GM19351 (cell line): ENCODE measurements at regions not wholly inside any gene's neighbourhood (a gene's known extent, or its start where the extent isn't known, plus 50 kb on each side); places are given as distances from the start of the nearest gene placed in this dataset.
A peak's percentile ranks its signal among the peaks of the same experiment; 100 is the strongest.
"Not testable (repeated sequence)": the region's sequence is repeated elsewhere in the genome, so short reads cannot be mapped to it uniquely, and the experiment has no call there.

Source experiments
- ATAC-seq: cut with Tn5 transposase; IDR thresholded peaks from one replicate; pipeline ENCODE4 v1.9.1; 2021; ENCODE audit warnings: mild to moderate bottlenecking, moderate library complexity; ENCODE audit not compliant: unreplicated experiment

DNA sequence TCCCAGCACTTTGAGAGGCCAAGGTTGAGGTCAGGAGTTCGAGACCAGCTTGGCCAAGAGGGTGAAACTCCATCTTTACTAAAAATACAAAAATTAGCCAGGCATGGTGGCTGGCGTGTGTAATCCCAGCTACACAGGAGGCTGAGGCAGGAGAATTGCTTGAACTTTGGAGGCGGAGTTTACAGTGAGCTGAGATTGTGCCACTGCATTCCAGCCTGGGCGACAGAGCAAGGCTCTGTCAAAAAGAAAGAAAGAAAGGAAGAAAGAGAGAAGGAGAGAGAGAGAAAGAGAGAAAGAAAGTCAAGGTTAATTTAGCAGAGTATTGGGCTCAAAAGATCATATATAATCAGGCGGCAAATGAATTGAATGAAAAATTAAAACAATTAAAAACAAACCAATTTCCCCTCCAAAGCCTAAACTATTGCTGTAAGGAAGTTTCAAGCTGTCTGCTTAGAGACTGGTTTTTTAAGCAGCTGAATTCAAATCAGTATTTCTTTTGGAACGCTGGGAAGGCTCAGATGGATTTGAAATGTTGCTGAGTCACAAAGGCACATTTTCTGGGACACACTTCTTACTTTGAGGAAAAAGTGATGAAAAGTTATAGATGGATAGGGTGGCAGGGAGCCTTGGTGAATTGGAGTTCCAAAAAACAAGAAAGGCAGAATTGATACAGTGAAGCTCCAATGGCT lies 81.3 kb upstream of the BHLHE40 start:
- ATAC-seq: no peak

DNA sequence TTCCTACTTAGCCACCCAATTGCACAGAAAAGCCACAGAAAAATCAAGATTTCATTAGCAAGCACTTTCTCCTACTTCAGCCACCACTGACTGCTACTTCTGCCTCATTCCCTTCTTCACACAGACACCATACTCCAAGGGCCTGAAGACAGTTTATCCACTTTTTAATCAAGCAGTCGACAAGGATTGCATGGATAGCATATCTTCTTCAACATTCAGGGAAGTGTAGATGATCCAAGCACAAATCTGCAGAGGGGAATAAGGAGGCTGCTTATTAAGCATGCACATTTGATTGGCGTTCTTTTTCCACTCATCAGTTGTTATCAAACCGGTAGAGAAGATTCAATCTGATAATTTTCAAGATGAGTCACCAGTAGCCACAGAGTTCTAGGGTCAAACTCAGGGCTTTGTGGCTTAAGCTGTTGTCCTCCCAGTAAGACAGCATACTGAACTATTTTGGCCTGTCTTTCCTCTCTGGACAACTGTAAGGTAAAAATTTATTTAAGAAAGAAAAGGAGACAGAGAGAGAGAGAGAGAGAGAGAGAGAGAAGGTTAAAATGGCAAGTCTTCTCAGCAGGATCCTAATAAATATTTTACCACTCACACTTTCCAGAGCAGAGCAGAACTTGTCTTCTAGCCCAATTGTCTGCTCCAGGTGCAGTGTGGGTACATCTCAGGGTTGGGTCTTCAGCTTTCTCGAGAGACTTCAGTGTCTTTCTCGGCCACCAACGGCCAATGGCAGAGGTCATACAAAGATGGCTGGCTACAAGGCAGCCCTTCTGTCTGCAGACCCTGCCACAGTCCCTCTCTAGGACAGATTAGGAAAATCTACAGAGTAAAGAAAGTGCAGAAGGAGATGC lies 80.6 kb upstream of the BHLHE40 start:
- ATAC-seq: peak; percentile 98

DNA sequence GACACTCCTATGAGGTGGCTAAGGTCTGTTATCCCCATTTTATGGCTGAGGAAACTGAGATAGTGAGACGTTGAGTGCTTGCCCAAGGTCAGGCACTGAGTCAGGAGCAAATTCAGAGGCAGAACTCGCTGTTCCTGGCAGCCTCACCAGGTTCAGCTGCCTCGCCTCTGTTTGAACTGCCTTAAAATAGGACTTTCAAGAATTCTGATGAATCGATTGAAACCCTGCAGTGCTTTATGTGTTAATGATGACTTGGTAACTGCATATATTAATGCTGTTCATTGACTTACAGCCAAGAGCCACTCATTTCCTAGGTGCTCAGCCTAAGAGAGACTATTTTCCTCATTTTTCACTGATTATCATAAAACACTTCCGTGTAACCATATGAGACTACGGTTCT lies 79.5 kb upstream of the BHLHE40 start:
- ATAC-seq: no peak

DNA sequence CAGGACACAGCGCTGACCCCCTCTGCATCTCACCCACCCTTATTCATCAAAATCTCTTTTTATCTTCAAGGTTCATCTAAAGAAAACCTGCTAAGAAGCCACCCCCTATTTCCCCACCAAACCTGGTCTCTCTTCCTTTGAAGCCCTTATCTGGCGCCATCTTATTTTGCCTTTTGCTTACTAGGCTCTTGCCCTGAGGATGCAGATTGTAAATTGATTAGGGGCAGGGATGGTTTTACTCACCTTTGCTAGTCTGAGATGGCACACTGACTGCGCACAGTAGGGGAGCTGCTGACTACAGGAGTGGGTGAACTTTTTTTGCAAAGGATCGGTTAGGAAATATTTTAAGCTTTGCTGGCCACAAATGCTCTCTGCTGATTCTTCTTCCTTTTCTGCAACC lies 78.9 kb upstream of the BHLHE40 start:
- no peak for ATAC-seq

DNA sequence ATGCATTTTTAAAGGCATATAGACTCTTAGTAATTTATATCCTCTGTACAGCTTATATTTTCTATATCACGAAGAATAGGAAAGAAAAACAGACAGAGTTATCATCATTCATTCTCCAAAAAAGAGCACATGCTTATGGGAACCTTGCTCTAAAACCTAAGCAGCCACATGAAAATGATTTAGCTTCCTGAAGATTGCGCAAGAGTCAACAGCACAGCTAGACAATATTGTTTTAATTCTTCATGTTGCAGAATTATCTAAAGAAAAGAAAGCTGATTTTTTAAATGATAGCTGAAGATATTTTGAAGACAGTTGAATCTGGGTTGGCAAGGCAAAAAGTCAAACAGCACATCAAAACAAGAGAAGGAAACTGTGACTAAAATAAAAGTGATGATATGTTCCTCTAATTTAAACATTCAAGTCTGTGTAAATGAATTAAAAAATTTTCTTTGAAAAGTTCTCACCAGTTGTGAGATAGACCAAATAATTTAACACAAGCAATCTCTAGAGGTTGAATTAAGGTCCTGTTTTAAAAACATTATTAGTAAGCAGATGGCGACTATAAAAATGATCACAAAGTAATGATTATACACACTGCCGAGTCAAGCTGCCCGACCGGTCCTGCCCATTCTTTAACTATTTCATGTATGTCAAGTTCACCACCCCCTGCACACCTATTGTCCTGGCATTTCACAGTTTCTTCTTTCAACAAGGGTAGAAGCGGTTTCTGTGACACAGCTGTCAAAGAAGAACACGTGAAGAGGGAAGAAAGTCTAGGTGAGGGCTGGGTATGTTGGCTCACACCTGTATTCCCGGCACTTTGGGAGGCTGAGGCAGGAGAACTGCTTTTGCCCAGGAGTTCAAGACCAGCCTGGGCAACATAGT lies 74.2 kb upstream of the BHLHE40 start:
- no peak for ATAC-seq

DNA sequence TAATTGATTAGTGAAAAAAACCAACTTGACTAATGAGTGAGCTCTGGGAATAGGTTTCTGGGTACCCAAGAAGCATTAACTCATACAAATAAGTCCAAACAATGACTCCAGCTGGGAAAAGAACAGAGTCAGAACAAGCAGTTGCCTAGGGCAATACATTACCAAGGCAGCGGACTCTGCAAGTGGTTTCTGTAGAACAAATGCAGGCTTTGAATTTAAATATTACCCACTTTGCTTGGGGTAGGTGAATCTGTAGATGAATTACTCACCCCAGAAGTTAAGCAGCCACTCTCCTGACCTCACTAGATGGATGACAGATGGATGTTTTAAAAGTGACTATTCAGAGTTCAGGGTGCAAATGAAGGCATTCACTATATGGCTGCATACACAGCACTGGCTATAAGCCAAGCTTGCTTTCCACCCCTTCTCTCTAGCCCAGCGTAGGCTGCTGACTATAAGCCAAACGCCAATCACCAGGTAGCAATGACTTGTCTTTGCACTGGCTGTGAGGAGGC lies 73.1 kb upstream of the BHLHE40 start:
- ATAC-seq: no peak

DNA sequence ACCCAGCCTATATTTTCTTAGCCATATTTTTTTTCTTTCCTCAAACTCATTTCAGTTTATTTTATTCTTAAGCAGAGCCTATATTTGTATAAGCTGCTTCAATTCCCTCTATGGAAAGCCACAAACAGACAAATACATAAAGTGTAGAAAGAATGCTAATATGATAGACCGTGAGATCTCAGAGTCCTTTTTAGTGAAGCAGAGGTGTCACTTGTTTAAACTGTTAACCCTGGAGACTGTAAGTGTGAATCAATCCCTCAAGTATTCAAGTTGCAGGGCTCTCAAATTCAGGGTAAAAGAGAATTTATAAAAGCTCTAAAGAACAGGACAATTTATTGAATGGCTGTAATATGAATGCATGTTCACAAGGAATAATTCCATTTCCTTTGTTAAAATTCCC lies 72.2 kb upstream of the BHLHE40 start:
- ATAC-seq: no peak

DNA sequence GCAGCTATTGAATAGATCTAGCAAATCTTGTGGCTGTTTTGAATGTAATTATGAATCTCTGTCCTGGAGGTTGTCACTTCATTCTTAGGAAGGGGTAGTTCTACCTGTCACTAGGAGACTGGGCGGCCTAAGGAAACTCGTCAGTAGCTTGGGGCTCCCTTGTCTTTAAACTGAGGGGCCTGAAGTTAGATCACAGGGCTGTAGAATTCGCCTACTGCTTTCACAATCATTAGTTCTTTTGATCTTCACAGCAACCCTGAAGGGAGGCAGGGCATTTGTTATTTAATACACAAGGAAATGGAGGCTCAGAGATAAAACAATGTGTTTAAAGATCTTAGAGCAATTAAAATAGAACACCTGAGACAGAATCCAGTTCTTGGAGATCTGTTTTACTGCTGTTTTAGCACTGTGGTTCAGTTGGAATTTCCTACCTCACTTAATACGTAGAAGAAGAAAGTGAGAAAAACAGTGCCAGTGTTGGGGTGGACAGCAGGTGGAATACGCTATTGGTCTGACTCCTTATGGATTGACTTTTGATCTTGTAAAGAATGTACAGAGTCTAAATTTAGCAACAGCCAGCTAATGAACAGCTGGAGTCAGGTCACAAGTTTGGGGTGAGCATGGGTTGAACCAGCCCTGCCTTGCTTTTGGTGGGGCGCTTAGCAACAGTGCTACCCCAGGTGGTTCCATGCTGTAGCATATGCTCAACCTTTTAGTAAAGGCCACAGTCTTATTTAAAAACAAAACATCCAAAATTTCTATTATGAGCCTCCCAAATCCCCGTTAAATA lies 71.4 kb upstream of the BHLHE40 start:
- ATAC-seq: no peak

DNA sequence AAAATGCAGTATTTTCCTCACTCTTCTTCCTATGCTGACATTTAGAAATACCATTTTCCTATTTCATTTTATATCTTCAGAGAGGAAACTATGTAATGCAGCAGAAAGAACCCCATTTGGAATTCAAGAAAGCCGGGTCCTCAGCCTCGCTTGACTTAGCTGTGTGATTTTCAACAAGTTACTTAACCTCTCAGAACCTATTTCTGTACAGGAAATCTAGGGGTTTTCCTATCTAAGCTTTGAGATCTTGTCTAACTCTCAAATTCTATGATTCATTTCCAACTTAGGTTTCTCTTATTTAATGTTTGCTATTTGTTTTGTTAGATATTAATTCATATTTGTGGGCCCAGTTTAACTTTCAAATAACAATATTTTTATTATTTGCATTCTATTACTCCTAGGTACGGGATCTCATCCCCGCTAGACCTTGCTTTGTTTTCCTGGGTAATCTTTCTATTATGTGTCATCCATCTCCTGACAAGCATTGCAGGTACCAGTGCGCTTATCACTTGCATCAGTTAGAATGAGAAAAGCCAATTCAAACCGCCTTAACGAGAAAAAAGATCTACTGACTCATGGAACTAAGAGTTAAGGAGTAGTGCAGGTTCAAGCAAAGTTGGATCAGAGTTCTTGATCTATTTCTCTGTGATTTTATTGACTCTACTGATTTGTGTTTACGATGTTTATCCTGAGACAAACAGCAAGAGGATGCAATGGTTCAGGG lies 70.6 kb upstream of the BHLHE40 start:
- ATAC-seq: no peak

DNA sequence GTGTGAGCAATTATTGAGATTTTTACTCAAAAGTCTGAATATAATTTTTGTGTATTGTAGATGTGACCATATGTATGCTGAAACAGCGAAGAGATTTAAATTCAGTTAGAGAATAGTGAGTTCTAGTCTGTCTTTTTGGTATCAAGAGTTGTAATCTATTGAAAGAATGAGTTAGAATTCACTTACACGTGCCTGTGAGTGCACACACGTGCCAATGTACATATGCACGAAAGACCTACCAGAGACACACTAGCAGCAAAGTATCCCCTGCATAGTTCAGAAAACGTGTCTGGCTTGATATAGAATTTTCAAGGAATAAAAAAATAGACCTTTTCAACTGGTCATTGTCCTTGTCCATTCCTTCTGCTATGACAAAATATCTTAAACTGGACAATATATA lies 64.8 kb upstream of the BHLHE40 start:
- ATAC-seq: no peak

DNA sequence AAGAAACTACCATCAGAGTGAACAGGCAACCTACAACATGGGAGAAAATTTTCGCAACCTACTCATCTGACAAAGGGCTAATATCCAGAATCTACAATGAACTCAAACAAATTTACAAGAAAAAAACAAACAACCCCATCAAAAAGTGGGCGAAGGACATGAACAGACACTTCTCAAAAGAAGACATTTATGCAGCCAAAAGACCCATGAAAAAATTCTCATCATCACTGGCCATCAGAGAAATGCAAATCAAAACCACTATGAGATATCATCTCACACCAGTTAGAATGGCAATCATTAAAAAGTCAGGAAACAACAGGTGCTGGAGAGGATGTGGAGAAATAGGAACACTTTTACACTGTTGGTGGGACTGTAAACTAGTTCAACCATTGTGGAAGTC lies 57.6 kb upstream of the BHLHE40 start:
- not testable (repeated sequence) for ATAC-seq

DNA sequence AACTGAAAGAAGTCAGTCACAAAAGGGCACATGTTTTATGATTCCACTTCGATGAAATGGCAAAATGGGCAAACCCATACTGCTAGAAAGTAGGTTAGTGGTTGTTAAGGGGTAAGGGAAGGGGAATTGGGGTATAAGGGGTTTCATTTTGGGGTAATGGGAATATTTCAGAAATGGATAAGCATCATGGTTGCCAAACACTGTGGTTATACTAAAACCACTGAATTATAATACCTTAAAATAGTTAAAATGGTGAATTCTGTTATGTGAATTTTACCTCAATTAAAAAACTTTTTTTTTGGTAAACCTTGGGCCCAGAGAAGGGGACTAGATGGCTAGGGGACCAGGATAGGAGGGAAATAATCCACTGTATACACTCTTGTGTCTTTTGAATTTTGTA lies 52.3 kb upstream of the BHLHE40 start:
- no peak for ATAC-seq

DNA sequence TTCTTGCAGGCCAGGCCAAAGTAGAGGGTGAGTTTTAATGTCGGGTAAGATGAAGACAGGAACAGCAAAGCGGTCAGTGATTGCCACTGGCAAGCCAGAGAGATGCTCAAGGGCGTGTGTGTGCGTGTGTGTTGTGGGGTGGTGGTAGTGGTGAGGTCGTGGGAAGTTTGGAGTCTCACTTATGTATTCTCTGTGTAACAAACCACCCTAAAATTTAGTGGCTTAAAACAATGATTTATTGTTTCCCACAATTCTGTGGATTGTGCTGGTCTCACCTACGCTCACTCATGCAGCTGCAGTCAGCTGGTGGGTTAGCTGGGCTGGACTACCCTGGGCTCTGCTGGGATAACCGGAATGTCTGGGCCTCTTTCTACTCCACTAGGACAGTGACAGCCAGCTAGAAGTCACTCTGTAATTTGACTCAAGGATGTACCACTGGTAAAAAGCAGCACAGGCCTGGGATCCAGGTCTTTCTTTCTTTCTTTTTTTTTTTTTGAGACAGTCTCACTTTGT lies 50.9 kb upstream of the BHLHE40 start:
- ATAC-seq: peak; percentile 15
